Prostate gland (tissue), 2 donors: ENCODE measurements at regions not wholly inside any gene's neighbourhood (a gene's known extent, or its start where the extent isn't known, plus 50 kb on each side); places are given as distances from the start of the nearest gene placed in this dataset.

Source experiments
- CTCF ChIP-seq, 4 experiments: fragments of 200-600 bp in 2 of 4; fragments of 450-650 bp in 2 of 4; sonication (generic) in 2 of 4; IDR thresholded peaks; 1 replicate in 3 of 4; 2 replicates in 1 of 4; pipeline ENCODE4 v1.5.1; 2016 to 2019; ENCODE audit warnings: antibody characterized with exemption in 4 of 4, mild to moderate bottlenecking in 2 of 4, moderate library complexity in 2 of 4
- POLR2A ChIP-seq: fragments of 450-650 bp; IDR thresholded peaks from one replicate; pipeline ENCODE4 v1.6.1; 2016; ENCODE audit warnings: antibody characterized with exemption, mild to moderate bottlenecking
- POLR2AphosphoS5 ChIP-seq: sonication (generic); formaldehyde crosslinking; IDR thresholded peaks from one replicate; pipeline ENCODE4 v1.6.1; 2017; ENCODE audit warnings: antibody characterized with exemption

GRCh38 chr2:145930318-145930717 lies 1410.4 kb upstream of the ZEB2 start:
- TF ChIP-seq CTCF (IDR thresholded peaks at IDR 0.05) (no peak), POLR2AphosphoS5 (no peak), POLR2A (no peak)
